ENCODE measurements at regions not wholly inside any gene's neighbourhood (a gene's known extent, or its start where the extent isn't known, plus 50 kb on each side); places are given as distances from the start of the nearest gene placed in this dataset.

- ChIA-PET CTCF (interaction anchor here (0.5 to 0.7 kb wide), 4 partner anchors 11 to 67 kb away, joined by 3 to 4 read pairs (median 3); no protein-coding TSS in a partner anchor), POLR2A (ENCODE audit: low non-redundant PET) (no interaction called here)
- no peak for TF ChIP-seq CTCF (conservative IDR thresholded peaks at IDR 0.05; ENCODE audit: low read depth)
- no peak overlapping the region for H3K27ac ChIP-seq
- DNase-seq (ENCODE audit: low spot score): no peak
Measured at GRCh38 chr9:80952363-80952922, 736.9 kb downstream of the TLE1 start.

GRCh38 chr9:80951675-80952074, 737.7 kb downstream of the TLE1 start:
- DNase-seq (ENCODE audit: low spot score): peak; percentile 14
- no peak for TF ChIP-seq CTCF (conservative IDR thresholded peaks at IDR 0.05; ENCODE audit: low read depth)
- ChIA-PET CTCF (no interaction called here), POLR2A (ENCODE audit: low non-redundant PET) (no interaction called here)
- H3K27ac ChIP-seq: no peak overlapping the region

GRCh38 chr9:80948876-80949275, 740.5 kb downstream of the TLE1 start:
- POLR2A ChIA-PET (ENCODE audit: low non-redundant PET): no interaction called here
- CTCF ChIA-PET: no interaction called here
- TF ChIP-seq CTCF (conservative IDR thresholded peaks at IDR 0.05; ENCODE audit: low read depth): no peak
- no peak overlapping the region for H3K27ac ChIP-seq
- no peak for DNase-seq (ENCODE audit: low spot score)

GRCh38 chr9:80948066-80948465, 741.3 kb downstream of the TLE1 start:
- ChIA-PET POLR2A (ENCODE audit: low non-redundant PET) (no interaction called here), CTCF (no interaction called here)

GRCh38 chr9:80946496-80947170, 742.7 kb downstream of the TLE1 start:
- POLR2A ChIA-PET (ENCODE audit: low non-redundant PET): no interaction called here
- TF ChIP-seq CTCF (conservative IDR thresholded peaks at IDR 0.05; ENCODE audit: low read depth): no peak
- CTCF ChIA-PET: no interaction called here
- DNase-seq (ENCODE audit: low spot score): no peak
- H3K27ac ChIP-seq: no peak overlapping the region

More at GRCh38 chr9:80948066-80948465, 741.3 kb downstream of the TLE1 start:
- H3K27ac ChIP-seq: no peak overlapping the region
- no peak for DNase-seq (ENCODE audit: low spot score)
- no peak for TF ChIP-seq CTCF (conservative IDR thresholded peaks at IDR 0.05; ENCODE audit: low read depth)

GRCh38 chr9:80945436-80945835, 743.9 kb downstream of the TLE1 start:
- POLR2A ChIA-PET (ENCODE audit: low non-redundant PET): no interaction called here
- TF ChIP-seq CTCF (conservative IDR thresholded peaks at IDR 0.05; ENCODE audit: low read depth): no peak
- CTCF ChIA-PET: no interaction called here

More at GRCh38 chr9:80945436-80945835, 743.9 kb downstream of the TLE1 start:
- no peak overlapping the region for H3K27ac ChIP-seq
- no peak for DNase-seq (ENCODE audit: low spot score)
